Trophoblast cell (in vitro differentiated cells and primary cell): ENCODE measurements at regions not wholly inside any gene's neighbourhood (a gene's known extent, or its start where the extent isn't known, plus 50 kb on each side); places are given as distances from the start of the nearest gene placed in this dataset.

Experiments used
- DNase-seq, 2 donors: peaks; one replicate each; pipeline ENCODE4 v3.0.0-alpha.2; 2016
- H2AFZ ChIP-seq: 2 replicates; pipeline ENCODE4 v1.6.1; 2013; ENCODE audit warnings: low read length, moderate library complexity, mild to moderate bottlenecking; ENCODE audit not compliant: insufficient read depth, poor library complexity
- H2AK5ac ChIP-seq: 2 replicates; pipeline ENCODE4 v1.6.1; 2013; ENCODE audit warnings: mild to moderate bottlenecking, low read length
- H2BK120ac ChIP-seq: 2 replicates; pipeline ENCODE4 v1.6.1; 2013; ENCODE audit warnings: low read length, mild to moderate bottlenecking, moderate library complexity; ENCODE audit not compliant: insufficient read depth, poor library complexity
- H2BK12ac ChIP-seq: 2 replicates; pipeline ENCODE4 v1.6.1; 2013; ENCODE audit warnings: mild to moderate bottlenecking, low read length, moderate library complexity
- H2BK5ac ChIP-seq: 2 replicates; pipeline ENCODE4 v1.6.1; 2013; ENCODE audit warnings: low read length, low read depth, moderate library complexity, mild to moderate bottlenecking; ENCODE audit not compliant: poor library complexity
- H3K14ac ChIP-seq: 2 replicates; pipeline ENCODE4 v1.6.1; 2013; ENCODE audit warnings: mild to moderate bottlenecking, low read length
- H3K18ac ChIP-seq: 2 replicates; pipeline ENCODE4 v1.6.1; 2013; ENCODE audit warnings: mild to moderate bottlenecking, low read length
- H3K23ac ChIP-seq: 2 replicates; pipeline ENCODE4 v1.6.1; 2013; ENCODE audit warnings: low read length
- H3K27ac ChIP-seq: 2 replicates; pipeline ENCODE4 v1.5.1; 2013; ENCODE audit warnings: low read depth, mild to moderate bottlenecking, inconsistent platforms, low read length, moderate library complexity
- H3K27me3 ChIP-seq: 2 replicates; pipeline ENCODE4 v1.6.1; 2013; ENCODE audit warnings: inconsistent platforms, mild to moderate bottlenecking, low read length, moderate library complexity; ENCODE audit not compliant: insufficient read depth
- H3K36me3 ChIP-seq, 2 experiments: 1 replicate in 1 of 2; 2 replicates in 1 of 2; pipeline ENCODE4 v1.6.1; 2013; ENCODE audit warnings: low read length in 2 of 2, mild to moderate bottlenecking in 2 of 2, moderate library complexity in 1 of 2; ENCODE audit not compliant: insufficient read depth in 2 of 2, control insufficient read depth in 1 of 2
- H3K4ac ChIP-seq: 2 replicates; pipeline ENCODE4 v1.6.1; 2013; ENCODE audit warnings: low read depth, mild to moderate bottlenecking, low read length, moderate library complexity
- H3K4me1 ChIP-seq, 2 experiments: 1 replicate in 1 of 2; 2 replicates in 1 of 2; pipeline ENCODE4 v1.6.1; 2013; ENCODE audit warnings: low read length in 2 of 2, mild to moderate bottlenecking in 2 of 2, moderate library complexity in 1 of 2; ENCODE audit not compliant: insufficient read depth in 2 of 2, control insufficient read depth in 1 of 2
- H3K4me2 ChIP-seq: 2 replicates; pipeline ENCODE4 v1.6.1; 2013; ENCODE audit warnings: inconsistent platforms, mild to moderate bottlenecking, low read length, moderate library complexity
- H3K4me3 ChIP-seq: 2 replicates; pipeline ENCODE4 v1.5.1; 2013; ENCODE audit warnings: mild to moderate bottlenecking, low read depth, low read length, inconsistent platforms
- H3K79me1 ChIP-seq: one replicate; pipeline ENCODE4 v1.6.1; 2013; ENCODE audit warnings: low read length
- H3K79me2 ChIP-seq: 2 replicates; pipeline ENCODE4 v1.6.1; 2013; ENCODE audit warnings: low read length, mild to moderate bottlenecking; ENCODE audit not compliant: control insufficient read depth, insufficient read depth, poor library complexity
- H3K9ac ChIP-seq: 2 replicates; pipeline ENCODE4 v1.6.1; 2013; ENCODE audit warnings: mild to moderate bottlenecking, low read length
- H3K9me3 ChIP-seq: 2 replicates; pipeline ENCODE4 v1.6.1; 2013; ENCODE audit warnings: low read depth, mild to moderate bottlenecking, control low read depth, inconsistent platforms, low read length; ENCODE audit not compliant: insufficient read depth
- H4K12ac ChIP-seq: 2 replicates; pipeline ENCODE4 v1.6.1; 2013; ENCODE audit warnings: low read depth, mild to moderate bottlenecking, low read length, moderate library complexity
- H4K8ac ChIP-seq: 2 replicates; pipeline ENCODE4 v1.6.1; 2013; ENCODE audit warnings: low read depth, mild to moderate bottlenecking, low read length, moderate library complexity
- H4K91ac ChIP-seq: one replicate; pipeline ENCODE4 v1.6.1; 2013; ENCODE audit warnings: low read depth, mild to moderate bottlenecking, low read length, moderate library complexity
- WGBS: extraction: QIAGEN DNeasy Blood & Tissue Kit; methylation state at CpG from one replicate; pipeline ENCODE4 v1.1.7; 2013; ENCODE audit warnings: missing lambda C conversion rate; ENCODE audit not compliant: insufficient read length, insufficient coverage; ENCODE audit errors: extremely low coverage; 5-methylcytosine and 5-hydroxymethylcytosine counted together

GRCh38 chr9:103530934-103531333 is 535.8 kb downstream of the CYLC2 start:
- Histone ChIP-seq H4K8ac (no peak overlapping the region), H3K27ac (no peak overlapping the region), H2AFZ (no peak overlapping the region), H3K4me2 (no peak overlapping the region), H2AK5ac (no peak overlapping the region), H3K14ac (no peak overlapping the region), H2BK12ac (no peak overlapping the region), H3K36me3 (no peaks in the 10 kb centered on the region), H2BK5ac (no peak overlapping the region), H3K79me2 (no peaks in the 10 kb centered on the region), H3K18ac (no peak overlapping the region), H3K23ac (no peak overlapping the region), H4K12ac (no peak overlapping the region), H2BK120ac (no peak overlapping the region), H3K79me1 (no peaks in the 10 kb centered on the region), H3K4me3 (no peak overlapping the region), H3K4me1 (no peaks in the 10 kb centered on the region), H3K9ac (no peak overlapping the region), H3K4ac (no peak overlapping the region), H4K91ac (no peak overlapping the region), H3K9me3 (peaks cover 2% of the 10 kb centered on the region), H3K27me3 (no peaks in the 10 kb centered on the region)
- no peak for DNase-seq
- WGBS = no CpG with 5 or more reads among the region's 1 CpG

- Histone ChIP-seq H2BK5ac (no peak overlapping the region), H2AK5ac (no peak overlapping the region), H3K27me3 (no peaks in the 10 kb centered on the region), H3K9me3 (peaks cover 2% of the 10 kb centered on the region), H3K9ac (no peak overlapping the region), H3K4me3 (no peak overlapping the region), H3K79me1 (no peaks in the 10 kb centered on the region), H3K36me3 (no peaks in the 10 kb centered on the region), H2BK120ac (no peak overlapping the region), H4K8ac (no peak overlapping the region), H3K4me2 (no peak overlapping the region), H4K12ac (no peak overlapping the region), H3K18ac (no peak overlapping the region), H3K79me2 (no peaks in the 10 kb centered on the region), H3K14ac (no peak overlapping the region), H4K91ac (no peak overlapping the region), H3K23ac (no peak overlapping the region), H3K27ac (no peak overlapping the region), H2AFZ (no peak overlapping the region), H3K4me1 (no peaks in the 10 kb centered on the region), H3K4ac (no peak overlapping the region), H2BK12ac (no peak overlapping the region)
- DNase-seq = no peak
- WGBS = no CpG with 5 or more reads among the region's 5 CpGs
Observed at GRCh38 chr9:103533318-103533717, 538.2 kb downstream of the CYLC2 start.

DNA sequence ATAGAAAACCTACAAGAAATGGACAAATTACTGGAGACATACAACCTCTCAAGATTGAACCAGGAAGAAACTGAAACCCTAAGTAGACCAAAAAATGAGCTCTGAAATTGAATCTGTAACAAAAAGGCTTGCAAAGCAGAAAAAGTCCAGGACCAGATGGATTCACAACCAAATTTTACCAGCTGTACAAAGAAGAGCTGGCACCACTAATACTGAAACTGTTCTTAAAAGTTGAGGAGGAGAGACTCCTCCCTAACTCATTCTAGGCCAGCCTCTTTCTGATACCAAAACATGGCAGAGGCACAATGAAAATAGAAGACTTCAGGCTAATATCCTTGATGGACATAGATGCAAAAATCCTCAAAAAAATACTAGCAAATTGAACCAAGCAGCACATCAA is 542.3 kb downstream of the CYLC2 start:
- H3K27ac ChIP-seq = no peak overlapping the region
- no peak overlapping the region for H2AK5ac ChIP-seq
- no peak overlapping the region for H3K14ac ChIP-seq
- H3K79me1 ChIP-seq = no peaks in the 10 kb centered on the region
- H3K27me3 ChIP-seq = no peaks in the 10 kb centered on the region
- no peak overlapping the region for H2AFZ ChIP-seq
- no peaks in the 10 kb centered on the region for H3K79me2 ChIP-seq
- no peak overlapping the region for H3K9ac ChIP-seq
- H3K9me3 ChIP-seq = peaks cover 2% of the 10 kb centered on the region
- no peak overlapping the region for H4K8ac ChIP-seq
- H2BK12ac ChIP-seq = no peak overlapping the region
- H2BK120ac ChIP-seq = no peak overlapping the region
- H4K12ac ChIP-seq = no peak overlapping the region
- no peak overlapping the region for H3K23ac ChIP-seq
- no peaks in the 10 kb centered on the region for H3K36me3 ChIP-seq
- no peaks in the 10 kb centered on the region for H3K4me1 ChIP-seq
- H3K4me3 ChIP-seq = no peak overlapping the region
- H2BK5ac ChIP-seq = no peak overlapping the region
- no peak for DNase-seq
- H3K18ac ChIP-seq = no peak overlapping the region
- H4K91ac ChIP-seq = no peak overlapping the region
- no peak overlapping the region for H3K4me2 ChIP-seq
- no peak overlapping the region for H3K4ac ChIP-seq

GRCh38 chr9:103545260-103545659 is 548.8 kb upstream of the SMC2 start:
- no peak overlapping the region for H3K4me3 ChIP-seq

More at GRCh38 chr9:103545260-103545659, 548.8 kb upstream of the SMC2 start:
- no peak overlapping the region for H2BK12ac ChIP-seq
- no peak overlapping the region for H4K91ac ChIP-seq
- no peak overlapping the region for H3K27ac ChIP-seq
- no peak overlapping the region for H2AFZ ChIP-seq
- H2BK120ac ChIP-seq = no peak overlapping the region
- H3K4me2 ChIP-seq = no peak overlapping the region
- DNase-seq = no peak
- no peak overlapping the region for H4K12ac ChIP-seq
- H3K36me3 ChIP-seq = no peaks in the 10 kb centered on the region
- no peak overlapping the region for H3K9ac ChIP-seq
- no peak overlapping the region for H4K8ac ChIP-seq
- no peak overlapping the region for H3K4ac ChIP-seq
- H3K4me1 ChIP-seq = no peaks in the 10 kb centered on the region
- H3K18ac ChIP-seq = no peak overlapping the region
- H2BK5ac ChIP-seq = no peak overlapping the region
- no peak overlapping the region for H3K23ac ChIP-seq
- H3K14ac ChIP-seq = no peak overlapping the region
- no peaks in the 10 kb centered on the region for H3K79me1 ChIP-seq
- no peaks in the 10 kb centered on the region for H3K9me3 ChIP-seq
- H3K27me3 ChIP-seq = no peaks in the 10 kb centered on the region
- no CpG with 5 or more reads among the region's 2 CpGs for WGBS
- no peaks in the 10 kb centered on the region for H3K79me2 ChIP-seq
- no peak overlapping the region for H2AK5ac ChIP-seq
